Mucosa of rectum (tissue), 2 donors: ENCODE measurements at regions not wholly inside any gene's neighbourhood (a gene's known extent, or its start where the extent isn't known, plus 50 kb on each side); places are given as distances from the start of the nearest gene placed in this dataset.

Experiments used
- H3K27ac ChIP-seq, 2 donors: one replicate each; pipeline ENCODE4 v1.7.0; 2013; ENCODE audit warnings: inconsistent platforms in 2 of 2, low read depth in 2 of 2, low read length in 2 of 2
- H3K27me3 ChIP-seq, 2 donors: one replicate each; pipeline ENCODE4 v1.7.0; 2013; ENCODE audit warnings: low read length in 2 of 2; ENCODE audit not compliant: control insufficient read depth in 2 of 2, insufficient read depth in 2 of 2
- H3K36me3 ChIP-seq, 2 donors: one replicate each; pipeline ENCODE4 v1.7.0; 2013; ENCODE audit warnings: low read length in 2 of 2; ENCODE audit not compliant: control insufficient read depth in 2 of 2, insufficient read depth in 2 of 2
- H3K4me1 ChIP-seq, 2 donors: one replicate each; pipeline ENCODE4 v1.7.0; 2013; ENCODE audit warnings: low read length in 2 of 2, mild to moderate bottlenecking in 1 of 2; ENCODE audit not compliant: control insufficient read depth in 2 of 2, insufficient read depth in 2 of 2
- H3K4me3 ChIP-seq, 2 donors: one replicate each; pipeline ENCODE4 v1.7.0; 2013; ENCODE audit warnings: low read length in 2 of 2
- H3K9ac ChIP-seq, 2 donors: one replicate each; pipeline ENCODE4 v1.7.0; 2013; ENCODE audit warnings: low read length in 2 of 2, low read depth in 1 of 2, mild to moderate bottlenecking in 1 of 2
- H3K9me3 ChIP-seq, 2 donors: one replicate each; pipeline ENCODE4 v1.7.0; 2013; ENCODE audit warnings: low read length in 2 of 2; ENCODE audit not compliant: control insufficient read depth in 2 of 2
- donor health status: healthy.
- donor health status: Normal muscosa, but diverticular disease.

GRCh38 chr10:129325893-129326292 lies 141.1 kb upstream of the MGMT start:
- Histone ChIP-seq H3K4me1 (no peaks in the 10 kb centered on the region), H3K27ac (no peak overlapping the region), H3K9me3 (no peaks in the 10 kb centered on the region), H3K4me3 (no peak overlapping the region), H3K27me3 (no peaks in the 10 kb centered on the region), H3K36me3 (no peaks in the 10 kb centered on the region), H3K9ac (no peak overlapping the region)

- Histone ChIP-seq H3K4me1 (no peaks in the 10 kb centered on the region), H3K36me3 (no peaks in the 10 kb centered on the region), H3K9ac (no peak overlapping the region), H3K4me3 (no peak overlapping the region), H3K9me3 (no peaks in the 10 kb centered on the region), H3K27me3 (no peaks in the 10 kb centered on the region), H3K27ac (no peak overlapping the region)
Measured at GRCh38 chr10:129328546-129328945, 138.5 kb upstream of the MGMT start.

DNA sequence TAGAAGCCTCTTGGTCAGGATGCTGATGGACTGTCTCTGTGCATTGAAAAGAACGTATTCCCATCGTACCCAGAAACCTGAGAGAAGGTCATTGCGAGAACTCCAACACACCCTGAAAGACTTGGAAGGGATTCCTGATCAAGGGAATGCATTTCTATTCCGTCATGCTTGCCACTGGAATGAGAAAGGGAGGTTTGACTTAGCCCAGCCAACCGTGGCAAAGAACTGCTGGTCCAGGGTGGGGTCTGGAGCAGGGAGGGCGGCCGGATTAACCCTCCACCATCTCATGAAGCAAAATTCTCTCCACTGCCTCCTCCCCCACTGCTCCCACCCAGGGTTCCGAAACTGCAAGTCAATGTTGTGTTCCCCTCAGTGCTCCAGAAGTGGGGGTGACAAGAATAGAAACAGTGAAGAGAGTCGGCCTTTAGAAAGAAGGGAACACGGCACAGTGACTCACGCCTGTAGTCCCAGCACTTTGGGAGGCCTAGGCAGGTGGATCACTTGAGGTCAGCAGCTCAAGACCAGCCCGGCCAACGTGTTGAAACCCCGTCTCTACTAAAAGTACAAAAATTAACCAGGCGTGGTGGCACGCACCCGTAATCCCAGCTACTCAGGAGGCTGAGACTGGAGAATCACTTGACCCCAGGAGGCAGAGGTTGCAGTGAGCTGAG lies 137.5 kb upstream of the MGMT start:
- Histone ChIP-seq H3K36me3 (no peaks in the 10 kb centered on the region), H3K27me3 (no peaks in the 10 kb centered on the region), H3K27ac (no peak overlapping the region), H3K9me3 (no peaks in the 10 kb centered on the region), H3K9ac (no peak overlapping the region), H3K4me3 (no peak overlapping the region), H3K4me1 (no peaks in the 10 kb centered on the region)

DNA sequence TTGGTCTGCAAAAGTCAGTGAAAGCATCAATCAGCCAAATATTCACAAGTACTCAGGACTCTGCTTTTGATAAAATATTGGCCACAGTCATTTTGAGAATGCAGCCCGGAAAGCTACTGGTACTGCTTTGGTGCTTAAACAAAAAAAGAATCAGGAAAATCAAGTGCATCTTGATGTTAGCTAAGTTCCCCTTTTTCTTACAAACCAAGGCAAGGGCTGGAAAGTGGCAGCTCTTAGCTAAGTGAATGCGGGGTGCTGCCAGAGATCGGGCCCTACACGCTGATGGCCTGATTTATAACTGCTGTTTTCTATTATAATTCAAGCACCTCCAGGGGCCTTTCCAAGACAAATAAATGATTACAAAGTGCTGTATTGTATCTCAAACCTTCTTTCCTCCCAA lies 136.8 kb upstream of the MGMT start:
- Histone ChIP-seq H3K4me1 (no peaks in the 10 kb centered on the region), H3K9me3 (no peaks in the 10 kb centered on the region), H3K9ac (no peak overlapping the region), H3K36me3 (no peaks in the 10 kb centered on the region), H3K27me3 (no peaks in the 10 kb centered on the region), H3K4me3 (no peak overlapping the region), H3K27ac (no peak overlapping the region)

DNA sequence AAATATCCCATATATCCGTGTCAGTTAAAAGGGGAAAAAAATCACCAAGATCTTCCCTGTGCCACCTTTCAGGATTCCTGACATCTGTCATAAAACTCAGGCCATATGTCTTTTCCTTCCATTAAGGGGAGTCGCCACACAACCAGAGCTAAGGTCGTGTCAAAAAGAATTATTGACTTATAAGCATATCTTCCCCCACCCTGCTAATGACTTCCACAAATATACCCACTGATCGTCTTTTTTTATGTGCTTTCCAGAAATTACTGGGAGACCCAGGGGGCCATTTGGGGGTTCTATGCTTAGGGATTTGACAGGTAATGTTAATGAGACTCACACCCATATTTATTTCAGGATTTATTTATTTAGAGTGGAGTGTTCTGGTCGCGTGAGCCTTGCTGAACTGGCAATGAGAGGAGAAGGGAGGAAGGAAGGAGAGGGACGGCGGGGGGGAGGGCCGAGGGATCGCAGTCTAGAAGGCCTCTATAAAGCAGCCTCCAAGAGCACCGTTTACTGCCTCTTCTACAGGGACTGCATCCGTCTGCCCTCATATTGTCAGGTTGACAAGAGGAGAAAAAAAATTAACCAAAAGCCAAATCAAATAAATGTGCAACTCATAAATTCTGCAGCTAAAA lies 135.7 kb upstream of the MGMT start:
- H3K36me3 ChIP-seq = no peaks in the 10 kb centered on the region
- no peaks in the 10 kb centered on the region for H3K27me3 ChIP-seq
- H3K9ac ChIP-seq = no peak overlapping the region
- no peaks in the 10 kb centered on the region for H3K4me1 ChIP-seq
- no peak overlapping the region for H3K27ac ChIP-seq
- H3K9me3 ChIP-seq = no peaks in the 10 kb centered on the region
- no peak overlapping the region for H3K4me3 ChIP-seq

DNA sequence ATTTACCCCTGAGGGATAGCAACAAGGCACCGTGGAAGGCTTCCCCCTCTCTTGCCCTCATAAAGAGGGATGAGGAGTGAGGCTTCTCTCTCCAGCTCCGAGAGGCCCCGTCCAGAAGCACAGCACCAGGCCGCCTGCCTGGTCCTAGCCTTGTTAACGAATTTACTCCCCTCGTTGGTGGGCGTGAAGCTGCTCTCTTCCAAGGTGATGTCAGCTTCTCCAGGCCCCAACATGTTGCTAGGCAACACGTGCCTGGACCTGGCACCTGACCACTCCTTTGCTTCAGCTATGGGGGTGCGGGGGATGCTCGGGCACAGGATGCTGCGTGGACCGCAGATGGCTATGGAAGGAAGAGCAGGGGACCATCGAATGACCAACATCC lies 135.2 kb upstream of the MGMT start:
- Histone ChIP-seq H3K9me3 (no peaks in the 10 kb centered on the region), H3K36me3 (no peaks in the 10 kb centered on the region), H3K4me1 (no peaks in the 10 kb centered on the region), H3K9ac (no peak overlapping the region), H3K27ac (no peak overlapping the region), H3K4me3 (no peak overlapping the region), H3K27me3 (no peaks in the 10 kb centered on the region)

DNA sequence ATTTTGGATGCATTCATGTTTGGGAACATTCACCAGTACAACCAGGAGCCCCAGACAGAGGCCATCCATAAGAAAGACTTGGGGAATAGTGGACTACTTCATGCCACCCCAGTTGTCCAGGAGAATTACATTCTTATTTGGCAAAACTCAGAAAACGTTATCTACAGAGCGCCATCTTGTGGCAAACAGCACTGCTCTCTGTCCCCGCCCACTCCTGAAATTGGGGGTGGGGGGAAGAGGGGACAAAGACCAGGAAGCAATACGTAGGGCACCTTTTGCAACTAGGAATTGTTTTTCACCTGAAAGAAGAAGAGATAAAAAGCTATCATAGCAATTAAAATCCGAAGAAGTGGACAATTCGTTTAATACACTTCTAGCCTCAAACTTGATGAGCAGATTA lies 134.6 kb upstream of the MGMT start:
- H3K27me3 ChIP-seq = no peaks in the 10 kb centered on the region
- no peaks in the 10 kb centered on the region for H3K36me3 ChIP-seq
- H3K9me3 ChIP-seq = no peaks in the 10 kb centered on the region
- no peak overlapping the region for H3K9ac ChIP-seq
- H3K4me1 ChIP-seq = no peaks in the 10 kb centered on the region
- no peak overlapping the region for H3K27ac ChIP-seq
- H3K4me3 ChIP-seq = no peak overlapping the region

DNA sequence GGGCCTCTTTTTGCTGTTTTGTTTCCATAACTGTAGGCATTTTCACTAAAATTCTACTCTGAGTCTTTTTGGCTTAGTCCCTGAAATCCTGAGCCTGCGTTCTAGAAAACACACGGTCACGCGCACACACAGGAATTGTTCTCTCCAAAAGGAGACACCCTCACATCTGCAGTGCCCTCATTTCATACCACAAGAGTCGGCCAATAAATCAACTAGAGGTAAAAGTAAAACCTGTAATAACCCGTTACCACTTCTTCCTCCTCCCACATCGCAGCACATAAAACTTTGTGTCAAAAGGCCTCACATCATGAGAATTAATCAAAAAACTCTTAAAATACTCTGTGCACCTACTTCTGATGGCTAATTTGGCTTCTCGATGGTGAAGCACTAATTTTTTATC lies 133.3 kb upstream of the MGMT start:
- H3K36me3 ChIP-seq = no peaks in the 10 kb centered on the region
- H3K9ac ChIP-seq = no peak overlapping the region
- no peak overlapping the region for H3K4me3 ChIP-seq
- no peaks in the 10 kb centered on the region for H3K9me3 ChIP-seq
- H3K27me3 ChIP-seq = no peaks in the 10 kb centered on the region
- no peak overlapping the region for H3K27ac ChIP-seq
- H3K4me1 ChIP-seq = no peaks in the 10 kb centered on the region

- H3K4me3 ChIP-seq = no peak overlapping the region
- H3K9ac ChIP-seq = no peak overlapping the region
- H3K27me3 ChIP-seq = no peaks in the 10 kb centered on the region
- H3K36me3 ChIP-seq = no peaks in the 10 kb centered on the region
- H3K9me3 ChIP-seq = no peaks in the 10 kb centered on the region
- H3K4me1 ChIP-seq = no peaks in the 10 kb centered on the region
- H3K27ac ChIP-seq = no peak overlapping the region
Measured at GRCh38 chr10:129334266-129334665, 132.8 kb upstream of the MGMT start.

DNA sequence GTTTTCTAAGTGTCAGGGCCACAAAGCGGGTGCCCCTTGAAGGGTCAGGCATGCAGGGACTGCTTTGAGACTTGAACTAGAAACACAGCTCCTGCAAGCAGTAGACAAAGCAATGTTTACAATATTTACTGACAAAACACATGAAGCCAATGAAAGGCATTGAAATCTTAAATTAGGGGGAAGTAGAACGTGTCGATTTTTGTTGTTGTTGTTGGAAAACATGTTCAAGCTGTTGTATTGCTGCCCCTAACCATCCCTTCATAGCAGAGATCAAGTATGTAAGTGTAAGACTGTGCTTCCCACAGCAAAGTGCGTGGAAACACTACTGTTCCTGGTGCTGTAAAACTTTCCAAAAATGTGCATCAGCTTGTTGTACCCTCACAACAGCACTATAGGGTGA lies 131.6 kb upstream of the MGMT start:
- H3K27me3 ChIP-seq = no peaks in the 10 kb centered on the region
- no peaks in the 10 kb centered on the region for H3K9me3 ChIP-seq
- H3K9ac ChIP-seq = no peak overlapping the region
- no peak overlapping the region for H3K4me3 ChIP-seq
- H3K4me1 ChIP-seq = no peaks in the 10 kb centered on the region
- no peak overlapping the region for H3K27ac ChIP-seq
- no peaks in the 10 kb centered on the region for H3K36me3 ChIP-seq
